RPMI8226 (cell line): ENCODE measurements at regions not wholly inside any gene's neighbourhood (a gene's known extent, or its start where the extent isn't known, plus 50 kb on each side); places are given as distances from the start of the nearest gene placed in this dataset.

Source experiments
- DNase-seq: peaks from one replicate; pipeline ENCODE4 v3.0.0-alpha.2; 2015

- DNase-seq, result no peak
These were observed 60.3 kb downstream of the AVPR1A start for GRCh38 chr12:63090716-63091115.

GRCh38 chr12:63086149-63086915, 64.7 kb downstream of the AVPR1A start:
- peak; percentile 44 for DNase-seq

GRCh38 chr12:63085120-63085519, 65.9 kb downstream of the AVPR1A start:
- no peak for DNase-seq

GRCh38 chr12:63084501-63084900, 66.5 kb downstream of the AVPR1A start:
- no peak for DNase-seq

GRCh38 chr12:63083046-63083445, 68.0 kb downstream of the AVPR1A start:
- no peak for DNase-seq

DNA sequence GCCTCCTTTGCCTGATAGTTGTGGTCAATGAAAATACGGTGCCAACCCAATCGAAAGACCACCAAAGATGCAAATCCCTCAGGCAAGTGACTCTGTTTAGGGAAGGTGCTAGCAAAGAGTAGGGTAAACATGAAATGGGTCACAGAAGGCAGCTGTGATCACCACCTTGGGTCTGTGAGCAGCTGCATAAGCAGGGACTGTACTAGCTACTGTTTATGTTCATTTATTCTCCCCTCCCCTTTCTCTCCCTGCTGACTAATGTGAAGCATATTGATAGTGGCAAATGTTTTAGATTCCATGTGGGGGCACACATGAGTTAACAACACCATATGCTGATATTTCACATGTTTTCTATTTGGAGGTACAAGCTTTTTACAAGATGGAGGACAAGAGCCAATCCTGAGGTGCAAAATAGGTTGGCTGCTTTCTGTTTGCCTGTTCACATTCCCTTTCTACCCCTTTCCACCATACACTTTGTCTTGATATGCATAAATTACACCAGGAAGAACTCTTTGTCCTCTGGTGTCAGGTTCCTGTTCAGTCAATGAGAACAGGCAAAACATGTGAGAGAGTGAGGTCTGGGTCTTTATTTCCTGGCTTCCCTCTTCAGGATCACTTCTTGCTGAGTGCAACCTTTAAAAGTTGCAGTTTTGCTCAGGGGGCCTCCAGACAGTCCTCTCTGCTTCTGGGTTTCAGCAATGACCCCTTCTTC, 71.1 kb downstream of the AVPR1A start:
- no peak for DNase-seq

DNA sequence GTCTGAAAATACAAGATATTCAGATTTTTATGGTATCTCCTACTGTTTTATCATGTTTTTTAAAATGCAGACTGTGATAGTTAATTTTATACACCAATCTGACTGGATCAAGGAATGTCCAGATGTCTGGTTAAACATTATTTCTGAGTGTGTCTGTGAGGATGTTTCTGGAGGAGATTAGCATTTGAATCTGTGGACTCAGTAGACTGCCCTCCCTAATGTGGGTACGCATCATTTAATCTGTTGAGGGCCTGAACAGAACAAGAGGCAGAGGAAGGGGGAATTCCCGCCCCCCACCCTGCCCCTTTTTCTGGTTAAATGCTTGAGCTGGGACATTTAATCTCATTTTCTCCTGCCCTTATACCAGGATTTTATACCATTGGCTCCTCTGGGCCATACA, 72.1 kb downstream of the AVPR1A start:
- no peak for DNase-seq

GRCh38 chr12:63075376-63076060, 75.5 kb downstream of the AVPR1A start:
- DNase-seq, result no peak

GRCh38 chr12:63070709-63071108, 80.3 kb downstream of the AVPR1A start:
- DNase-seq, result no peak

DNA sequence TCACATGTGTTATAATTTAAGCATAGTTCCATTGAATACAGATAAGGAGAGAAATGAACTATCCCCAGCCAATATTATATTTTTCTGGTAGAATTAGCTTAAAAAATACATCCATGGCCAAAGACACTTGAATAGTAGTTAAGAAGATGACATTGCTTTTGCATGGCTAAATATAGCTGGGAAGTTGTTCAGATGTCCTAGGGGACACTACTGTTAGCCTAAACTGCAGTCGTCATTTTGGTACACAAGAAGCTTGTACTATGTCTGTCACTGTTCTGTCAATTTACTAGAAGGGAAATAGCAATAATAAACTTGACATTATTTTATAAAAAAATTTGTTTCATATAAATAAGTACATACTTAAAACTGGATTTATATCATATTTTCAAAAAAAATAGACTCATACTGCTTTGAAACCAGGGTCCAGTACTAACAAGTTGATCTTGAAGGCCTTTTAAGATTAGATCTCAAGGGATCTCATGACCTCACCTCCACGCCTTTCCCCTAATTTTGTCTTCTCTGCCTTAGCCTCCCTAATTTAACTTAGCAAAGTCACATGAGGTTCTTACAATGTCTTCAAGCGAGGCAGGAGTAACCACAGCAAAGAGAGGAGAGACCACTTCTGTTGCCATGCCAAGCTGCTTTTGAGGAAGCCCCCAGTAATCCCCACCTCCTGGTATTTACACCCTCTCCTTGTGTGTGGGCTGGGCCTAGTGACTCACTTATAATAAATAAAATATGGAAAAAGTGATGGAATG, 81.0 kb downstream of the AVPR1A start:
- no peak for DNase-seq

GRCh38 chr12:63068857-63069442, 82.1 kb downstream of the AVPR1A start:
- peak; percentile 73 for DNase-seq

DNA sequence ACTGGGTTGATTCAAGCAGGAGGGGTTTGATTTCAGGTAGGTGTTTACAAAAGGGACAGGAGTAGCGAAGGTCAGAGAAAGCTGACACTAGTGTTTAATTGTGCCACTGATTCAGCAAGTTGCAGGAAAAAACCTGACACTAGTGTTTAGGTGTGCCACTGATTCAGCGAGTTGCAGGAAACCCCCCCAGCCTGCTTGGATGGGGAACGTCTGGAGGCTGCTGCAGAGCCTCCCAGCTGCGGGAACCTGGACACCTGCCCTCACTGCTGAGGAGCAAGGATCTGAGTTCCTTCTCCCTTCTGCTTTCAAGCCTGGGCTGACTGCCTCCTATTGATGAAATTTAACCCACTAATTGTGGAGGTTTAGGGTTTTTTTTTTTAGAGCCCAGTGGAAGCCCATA, 84.2 kb downstream of the AVPR1A start:
- DNase-seq, result peak; percentile 91

- DNase-seq, result no peak
These were observed 84.9 kb downstream of the AVPR1A start for GRCh38 chr12:63066136-63066535.

- no peak for DNase-seq
These were observed 86.9 kb downstream of the AVPR1A start for GRCh38 chr12:63064080-63064479.

GRCh38 chr12:63056649-63057048, 94.4 kb downstream of the AVPR1A start:
- DNase-seq, result no peak

DNA sequence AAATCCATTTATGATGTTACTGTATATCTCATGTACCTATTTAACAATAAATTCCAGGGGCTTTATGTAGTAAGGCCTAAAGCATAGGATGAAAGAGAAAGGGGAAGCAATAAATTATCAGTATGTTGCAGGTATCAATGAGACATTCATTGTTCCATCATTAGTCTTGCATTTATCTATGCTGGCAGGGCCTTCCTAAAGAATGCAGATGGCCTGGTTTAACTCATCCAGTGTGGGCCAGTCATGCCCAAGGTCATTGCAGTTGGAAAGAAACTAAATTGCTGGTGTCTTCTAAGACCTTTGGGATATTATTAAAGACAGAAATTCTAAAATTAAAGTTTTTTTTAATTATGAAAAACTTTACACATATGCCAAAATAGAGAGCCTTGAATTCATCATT, 98.3 kb downstream of the AVPR1A start:
- DNase-seq, result no peak

DNA sequence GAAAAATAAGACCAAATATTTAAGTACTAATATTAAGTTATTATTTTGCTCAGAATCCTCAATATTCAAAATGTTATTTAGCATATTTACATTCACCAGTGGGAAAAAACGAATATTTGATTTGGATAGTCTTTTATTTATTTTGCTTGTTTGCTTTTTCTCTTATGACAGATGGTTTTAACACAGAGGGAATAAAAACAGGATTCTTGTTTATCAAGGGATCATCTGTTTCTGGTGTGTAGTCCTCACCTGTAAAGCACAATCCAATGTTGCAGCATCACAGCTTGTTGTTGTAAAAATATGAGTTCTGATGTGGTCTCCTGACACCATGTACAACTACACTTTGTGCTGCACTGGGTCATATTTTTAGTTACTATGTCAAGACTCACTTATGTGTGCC, 103.9 kb downstream of the AVPR1A start:
- DNase-seq, result no peak

DNA sequence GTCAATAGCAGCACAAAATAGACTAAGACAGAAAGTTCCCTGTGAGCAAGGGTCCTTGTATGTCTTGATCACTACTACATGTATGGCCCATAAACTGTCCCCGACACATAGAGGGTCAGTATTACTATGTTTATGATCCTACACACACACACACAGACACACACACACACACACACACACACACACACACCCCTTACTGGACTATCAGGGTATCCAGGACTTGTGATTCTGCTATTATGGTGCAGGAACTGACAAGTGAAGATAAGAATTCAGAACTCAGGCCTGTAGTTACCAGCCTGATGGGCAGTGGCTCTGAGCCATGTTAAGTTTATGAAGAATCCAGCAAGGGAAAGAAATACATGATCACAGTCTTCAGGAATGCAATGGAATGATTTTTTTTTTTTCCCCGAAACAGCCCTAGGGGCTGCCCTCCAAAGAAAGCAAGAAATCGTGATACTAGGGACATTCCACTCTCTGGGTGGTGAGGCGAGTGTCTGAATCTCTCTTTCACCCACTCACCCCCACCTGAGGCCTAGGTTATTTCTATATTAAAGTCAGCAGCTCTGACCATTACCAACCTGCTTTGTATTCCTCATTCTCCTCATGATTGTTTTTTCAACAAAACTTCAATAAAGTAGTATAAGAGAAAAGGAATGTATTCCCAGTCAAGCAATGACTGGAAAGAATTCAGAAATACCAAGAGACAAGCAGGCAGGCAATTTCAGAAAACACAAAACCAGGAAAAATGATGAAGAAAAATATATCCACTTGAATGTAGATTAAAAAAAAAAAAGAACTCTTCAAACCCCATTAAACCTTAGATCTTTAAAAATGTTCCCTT, 105.8 kb downstream of the AVPR1A start:
- no peak for DNase-seq

- DNase-seq, result no peak
These were observed 107.7 kb upstream of the PPM1H start for GRCh38 chr12:63042646-63043045.

- DNase-seq, result no peak
These were observed 106.7 kb upstream of the PPM1H start for GRCh38 chr12:63041601-63042000.

- no peak for DNase-seq
These were observed 105.7 kb upstream of the PPM1H start for GRCh38 chr12:63040526-63041220.
